Activated T-cell treated with anti-CD3 and anti-CD28 coated beads, Interleukin-2, amount 50 U/mL, for 1 hour (primary cell): ENCODE measurements at regions not wholly inside any gene's neighbourhood (a gene's known extent, or its start where the extent isn't known, plus 50 kb on each side); places are given as distances from the start of the nearest gene placed in this dataset.

Source experiments
- DNase-seq: peaks from one replicate; pipeline ENCODE4 v3.0.0-alpha.2; 2020

DNA sequence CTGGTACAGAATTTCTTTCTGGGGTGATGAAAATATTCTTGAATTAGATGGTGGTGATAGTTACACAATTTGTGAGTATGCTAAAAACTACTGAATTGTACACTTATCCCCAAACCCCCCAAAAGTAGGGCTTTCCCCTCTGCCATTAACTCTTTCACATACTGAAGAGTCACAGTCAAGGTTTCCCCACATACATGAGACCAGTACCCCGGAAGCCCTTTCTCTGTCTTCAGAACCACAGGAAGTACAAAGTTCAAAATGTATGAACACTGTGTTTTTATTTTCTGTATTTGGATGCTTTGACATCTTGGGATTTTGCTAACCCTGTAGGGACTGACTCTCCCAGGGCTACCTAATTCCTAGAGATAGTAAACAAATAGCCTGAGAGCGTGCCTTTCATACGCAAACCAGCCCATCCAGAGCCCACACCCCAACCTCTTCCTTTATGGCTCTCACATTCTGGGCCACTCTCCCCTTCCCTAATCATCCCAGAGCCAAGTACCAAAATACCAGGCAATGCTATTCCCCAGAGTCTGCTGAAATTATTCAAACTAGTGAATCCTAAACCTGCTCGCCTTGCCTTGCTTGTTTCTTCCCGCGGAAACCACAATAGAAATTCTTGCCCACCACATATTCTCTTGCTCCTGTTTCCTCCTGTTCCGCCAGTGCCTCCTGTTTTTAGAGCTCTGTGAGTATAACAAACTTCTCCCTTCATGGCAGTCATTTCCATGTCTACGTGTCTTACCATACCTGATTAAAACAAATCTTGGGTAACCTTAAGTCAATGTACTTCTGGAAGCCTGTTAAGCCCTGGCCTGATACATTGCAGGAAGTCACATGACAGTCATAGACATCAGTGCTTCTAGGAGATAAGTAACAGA, 524.8 kb downstream of the FUT8 start:
- DNase-seq = no peak

GRCh38 chr14:65937960-65938316, 525.4 kb downstream of the FUT8 start:
- no peak for DNase-seq

GRCh38 chr14:65938738-65939137, 526.2 kb downstream of the FUT8 start:
- DNase-seq = no peak

DNA sequence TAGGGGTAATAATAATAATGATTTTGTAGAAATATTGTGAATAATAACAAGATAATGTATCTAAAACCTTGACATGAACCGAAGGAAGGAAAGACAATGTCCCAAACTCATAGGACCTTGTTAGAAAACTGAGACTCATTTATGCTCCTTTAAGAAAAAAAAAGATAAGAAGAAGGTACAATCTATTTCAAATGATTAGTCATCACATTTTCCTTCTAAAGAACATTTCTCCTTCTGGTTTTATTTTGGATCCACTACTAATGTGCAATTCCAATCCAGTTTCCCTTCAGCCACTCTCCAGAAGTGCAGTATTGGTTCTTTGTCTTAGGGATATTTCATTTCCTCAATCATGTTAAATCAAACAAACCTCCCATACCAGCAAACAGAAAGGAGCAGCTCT, 526.7 kb downstream of the FUT8 start:
- no peak for DNase-seq

- DNase-seq = no peak
These were observed 527.7 kb downstream of the FUT8 start for GRCh38 chr14:65940056-65940735.

DNA sequence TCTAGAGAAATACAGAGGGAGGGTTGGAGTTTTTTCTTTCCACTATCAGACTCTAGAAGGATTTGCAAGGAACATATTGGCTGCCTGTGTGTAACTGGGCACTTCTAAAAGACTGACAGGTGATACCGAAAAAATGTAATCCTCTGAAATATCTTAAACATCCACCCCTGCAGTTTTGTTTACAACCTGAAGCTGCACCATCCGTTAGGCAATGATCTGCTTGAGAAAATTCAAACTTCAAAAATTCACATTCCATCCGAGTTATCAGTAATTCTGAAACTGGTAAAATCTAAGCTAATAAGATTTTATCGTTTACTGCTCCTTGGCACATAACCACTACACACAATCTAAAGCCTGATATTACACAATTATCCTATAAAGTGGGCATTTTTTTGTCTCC, 528.6 kb downstream of the FUT8 start:
- DNase-seq = no peak

DNA sequence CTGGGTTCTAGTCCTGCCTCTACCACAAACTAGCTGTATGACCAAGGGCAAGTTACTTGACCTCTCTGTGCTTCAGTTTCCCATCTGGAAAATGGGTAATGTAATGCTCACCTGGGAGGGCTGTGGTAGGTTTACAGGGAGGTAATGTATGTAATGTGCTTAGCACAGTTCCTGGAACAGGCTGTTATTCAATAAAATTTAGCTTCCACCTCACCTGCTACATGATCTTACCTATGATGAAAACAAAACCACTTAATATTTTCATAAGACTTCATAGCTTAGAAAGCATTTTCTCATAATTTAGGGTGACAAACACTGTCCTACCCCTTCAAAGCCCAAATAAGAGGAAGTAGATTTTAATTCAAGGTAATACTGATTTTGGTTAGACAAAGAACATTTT, 530.6 kb downstream of the FUT8 start:
- DNase-seq = no peak

DNA sequence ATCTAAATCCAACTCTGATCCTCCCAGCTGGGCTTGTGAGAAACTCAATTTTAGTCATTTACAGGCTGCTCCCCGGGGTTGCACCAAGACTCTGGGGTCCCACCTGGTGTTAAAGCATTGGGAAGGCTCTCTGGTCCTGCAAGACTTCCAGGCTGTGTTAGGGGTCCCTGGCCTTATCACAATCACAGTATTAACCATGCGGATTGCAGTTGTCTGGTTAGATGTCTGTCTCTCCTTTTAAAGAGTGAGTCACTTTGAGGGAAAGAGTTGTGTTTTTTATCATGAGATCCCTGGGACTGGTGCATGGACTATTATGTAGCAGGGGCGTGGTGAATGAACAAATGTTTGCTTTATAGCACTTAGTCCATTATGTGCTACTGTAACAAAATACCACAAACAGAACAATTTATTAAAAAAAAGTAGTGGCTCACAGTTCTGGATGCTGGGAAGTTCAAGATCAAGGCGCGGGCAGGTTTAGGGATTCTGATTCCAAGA, 531.4 kb downstream of the FUT8 start:
- no peak for DNase-seq

- no peak for DNase-seq
These were observed 532.8 kb downstream of the FUT8 start for GRCh38 chr14:65945327-65945726.

- no peak for DNase-seq
These were observed 534.0 kb downstream of the FUT8 start for GRCh38 chr14:65946494-65946893.

GRCh38 chr14:65948302-65948701, 535.8 kb downstream of the FUT8 start:
- DNase-seq = no peak

DNA sequence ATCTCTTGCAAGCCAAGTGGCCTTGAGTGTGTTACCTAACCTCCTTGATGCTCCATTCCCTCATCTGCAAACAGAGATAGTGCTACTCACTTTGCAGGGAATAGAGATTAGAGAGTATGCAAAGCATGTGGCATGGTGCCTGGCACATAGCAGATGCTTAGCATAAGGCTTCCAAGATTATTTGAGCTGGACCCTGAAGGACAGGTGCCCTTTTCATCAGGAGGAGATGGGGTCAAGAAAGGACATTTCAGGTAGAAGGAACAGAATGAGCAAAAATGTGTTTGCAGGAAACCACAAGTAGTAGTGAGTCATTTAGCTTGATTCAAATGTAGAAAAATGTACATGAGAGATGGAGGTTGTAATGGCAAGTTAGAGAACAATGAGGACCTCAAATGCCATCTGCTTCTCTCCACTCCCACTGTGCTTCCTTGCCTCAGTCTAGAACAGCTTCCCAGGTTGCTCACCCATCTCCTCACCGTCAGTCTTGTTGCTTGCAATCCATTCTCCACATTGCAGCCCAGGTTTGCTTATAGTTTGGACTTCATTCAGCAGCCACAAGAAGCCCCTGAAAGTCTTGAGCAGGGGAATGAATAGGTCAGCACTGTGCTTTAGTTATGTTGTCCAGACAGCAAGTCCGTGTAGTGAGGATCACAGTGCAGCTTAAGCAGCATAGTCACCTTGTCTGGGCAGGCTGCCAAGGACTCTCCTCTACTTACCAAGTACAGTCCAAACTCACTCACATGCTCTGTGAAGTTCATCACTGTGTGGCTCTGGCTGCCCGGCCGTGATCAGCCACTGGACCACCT, 536.3 kb upstream of the CCDC196 start:
- peak; percentile 29 for DNase-seq

- no peak for DNase-seq
These were observed 531.2 kb upstream of the CCDC196 start for GRCh38 chr14:65954942-65955341.

GRCh38 chr14:65957631-65958205, 528.5 kb upstream of the CCDC196 start:
- DNase-seq = no peak

DNA sequence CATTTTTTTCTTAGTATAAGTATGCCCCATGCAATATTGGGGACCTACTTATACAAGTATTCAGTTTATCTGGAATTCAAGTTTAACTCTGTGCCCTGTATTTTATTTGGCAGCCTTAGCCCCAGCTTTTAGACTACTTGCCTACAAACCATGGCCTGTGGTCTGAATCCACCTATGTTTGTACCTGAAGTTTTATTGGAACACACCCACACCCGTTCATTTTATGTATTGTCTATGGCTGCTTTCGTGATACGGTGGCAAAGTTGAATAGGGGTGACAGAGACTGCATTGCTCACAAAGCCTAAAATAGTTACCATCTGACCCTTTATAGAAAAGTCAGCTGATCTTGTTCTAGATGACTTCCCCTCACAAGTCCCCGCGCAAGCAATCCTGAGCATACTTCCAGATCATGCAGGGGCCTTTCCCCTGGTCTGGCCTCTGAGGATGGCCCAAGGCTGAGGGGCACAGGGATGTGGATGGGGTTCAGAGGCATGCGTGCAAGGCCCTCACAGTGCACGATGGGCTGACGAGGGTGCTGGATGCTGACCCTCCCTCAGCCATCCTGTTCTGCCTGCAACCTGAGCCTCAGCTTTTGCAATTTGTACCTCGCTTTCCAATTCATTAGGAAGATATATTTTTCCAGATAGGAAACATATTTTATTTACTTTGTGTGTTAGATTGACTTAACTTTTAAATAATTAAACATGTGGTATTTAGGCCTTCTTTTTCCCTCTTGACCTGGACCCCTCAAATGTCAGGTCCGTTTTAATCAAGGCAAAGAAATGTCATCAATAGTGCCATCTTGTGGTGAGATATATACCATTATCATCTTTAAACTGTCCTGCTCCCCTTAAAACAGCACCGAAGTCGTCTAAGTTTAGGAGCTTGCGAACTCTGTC, 527.3 kb upstream of the CCDC196 start:
- DNase-seq = no peak

DNA sequence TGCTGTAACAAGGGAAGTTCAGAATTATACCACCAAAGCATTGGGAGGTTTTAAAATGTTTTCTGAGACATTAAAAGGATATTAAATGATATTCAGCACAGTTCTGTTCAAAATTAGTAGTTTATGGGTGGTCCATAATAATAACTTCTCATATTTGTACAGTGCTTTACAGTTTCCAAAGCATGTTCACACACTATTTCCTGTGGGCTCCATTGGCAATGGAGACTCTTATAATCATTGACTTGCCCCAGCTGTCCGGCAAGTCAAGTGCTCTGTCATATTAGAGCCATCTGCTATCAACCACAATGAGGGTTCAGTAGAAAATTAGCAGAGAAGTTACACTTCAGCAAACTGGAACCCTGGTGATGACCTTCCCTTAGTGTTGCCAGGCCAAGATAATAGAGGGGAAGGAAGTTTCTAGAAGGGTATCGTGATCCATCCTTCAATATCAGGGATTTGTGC, 526.6 kb upstream of the CCDC196 start:
- no peak for DNase-seq

DNA sequence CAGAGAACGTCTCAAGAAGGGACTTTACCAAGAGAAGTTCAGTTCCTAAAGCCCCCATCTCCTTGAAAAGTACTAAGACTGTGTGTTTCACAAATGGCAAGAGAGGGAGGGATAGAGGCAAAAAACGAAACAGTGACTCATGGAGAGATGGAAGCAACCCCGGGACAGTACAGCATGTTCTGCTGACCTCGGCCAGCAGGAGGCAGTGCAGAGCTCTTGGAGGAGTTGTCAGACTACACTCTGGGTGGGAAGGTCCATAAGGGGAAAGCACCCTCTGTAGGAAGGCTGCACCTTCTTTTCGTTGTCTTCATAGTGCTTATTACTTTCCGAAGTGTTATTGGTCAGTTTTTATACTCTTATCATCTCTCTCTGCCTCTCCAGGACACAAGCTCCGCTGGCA, 525.2 kb upstream of the CCDC196 start:
- peak; percentile 74 for DNase-seq

GRCh38 chr14:65962952-65963351, 523.2 kb upstream of the CCDC196 start:
- DNase-seq = no peak

- no peak for DNase-seq
These were observed 521.8 kb upstream of the CCDC196 start for GRCh38 chr14:65964366-65964765.

- no peak for DNase-seq
These were observed 520.0 kb upstream of the CCDC196 start for GRCh38 chr14:65966188-65966587.

DNA sequence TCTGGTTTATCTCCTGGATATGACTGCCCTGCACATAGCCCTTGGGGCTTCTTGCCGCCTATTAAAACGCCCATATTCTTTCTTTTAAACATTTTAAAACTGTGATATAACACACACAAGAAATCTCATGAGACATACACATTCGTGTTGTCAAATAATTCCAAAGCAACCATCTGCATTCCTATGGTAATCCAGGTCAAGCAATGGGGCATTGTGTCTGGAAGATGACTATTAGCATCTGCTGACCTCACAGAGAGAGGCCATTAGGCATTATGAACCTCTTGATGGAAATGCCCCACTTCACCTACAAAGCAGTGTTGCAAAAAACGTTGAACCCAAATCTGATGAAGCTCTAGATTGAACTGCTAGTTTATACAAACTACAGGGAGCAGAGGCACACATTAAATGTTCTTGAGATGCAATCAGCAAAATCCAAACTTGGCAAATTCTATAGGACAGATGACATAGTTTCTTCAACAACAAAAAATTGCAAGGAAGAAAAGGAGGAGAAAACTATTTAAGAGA, 513.8 kb upstream of the CCDC196 start:
- DNase-seq = no peak

GRCh38 chr14:65972891-65973290, 513.3 kb upstream of the CCDC196 start:
- DNase-seq = no peak
